PC-3 (cell line): ENCODE measurements at regions not wholly inside any gene's neighbourhood (a gene's known extent, or its start where the extent isn't known, plus 50 kb on each side); places are given as distances from the start of the nearest gene placed in this dataset.

Experiments
- ATAC-seq: fragments of 200-7000 bp; cut with Tn5 transposase; 2 replicates; pipeline ENCODE4 v1.9.1; 2020; ENCODE audit warnings: mild to moderate bottlenecking, moderate library complexity
- BruUV-seq: library from RNA; stranded (reverse); fragments of 400-500 nt; replicated peaks from 2 replicates; lab custom pipeline; 2021; lab: Mats Ljungman, UMichigan
- CTCF ChIA-PET: fragments of 300-600 bp; sonication (Branson Sonifier 250); formaldehyde crosslinking; loops from one replicate; lab custom pipeline; 2022; ENCODE audit warnings: antibody characterized with exemption; lab: Charles Lee
- POLR2A ChIA-PET: fragments of 300-600 bp; sonication (Branson Sonifier 250); formaldehyde crosslinking; loops from one replicate; lab custom pipeline; 2022; ENCODE audit warnings: antibody characterized with exemption; ENCODE audit not compliant: unreplicated experiment; lab: Charles Lee
- DNase-seq: peaks from one replicate; pipeline ENCODE4 v3.0.0-alpha.2; 2015
- H2AFZ ChIP-seq: fragments of 300-600 bp; sonication (generic); 2 replicates; pipeline ENCODE4 v1.6.0; 2016; ENCODE audit warnings: antibody characterized with exemption, low read length
- H3F3A ChIP-seq: fragments of 300-600 bp; sonication (generic); one replicate; pipeline ENCODE4 v1.6.0; 2017; ENCODE audit warnings: antibody characterized with exemption, low read length, control low read depth, mild to moderate bottlenecking; ENCODE audit not compliant: unreplicated experiment
- H3K27ac ChIP-seq: fragments of 300-600 bp; sonication (generic); 2 replicates; pipeline ENCODE4 v1.5.1; 2016; ENCODE audit warnings: mild to moderate bottlenecking, low read length
- H3K27me3 ChIP-seq: fragments of 300-600 bp; sonication (generic); 2 replicates; pipeline ENCODE4 v1.6.1; 2016; ENCODE audit warnings: low read length, mixed read lengths
- H3K36me3 ChIP-seq: fragments of 300-600 bp; sonication (generic); 2 replicates; pipeline ENCODE4 v1.6.1; 2016; ENCODE audit warnings: low read depth, mixed run types, low read length, mixed read lengths
- H3K4me1 ChIP-seq: fragments of 300-600 bp; sonication (generic); 2 replicates; pipeline ENCODE4 v1.5.1; 2016; ENCODE audit warnings: low read length; ENCODE audit not compliant: insufficient read depth
- H3K4me2 ChIP-seq: fragments of 300-600 bp; sonication (generic); 2 replicates; pipeline ENCODE4 v1.6.0; 2016; ENCODE audit warnings: low read length
- H3K4me3 ChIP-seq: fragments of 300-600 bp; sonication (generic); 2 replicates; pipeline ENCODE4 v1.5.1; 2016; ENCODE audit warnings: mild to moderate bottlenecking, low read length, mixed read lengths
- H3K79me2 ChIP-seq: fragments of 300-600 bp; sonication (generic); 2 replicates; pipeline ENCODE4 v1.6.1; 2017; ENCODE audit warnings: low read length, mixed read lengths
- H3K9ac ChIP-seq: fragments of 300-600 bp; sonication (generic); 2 replicates; pipeline ENCODE4 v1.6.0; 2016; ENCODE audit warnings: mild to moderate bottlenecking, low read length
- H3K9me2 ChIP-seq: fragments of 300-600 bp; sonication (generic); replicated peaks from 2 replicates; pipeline ENCODE4 v1.6.1; 2016; ENCODE audit warnings: mixed run types, low read length, mixed read lengths
- H3K9me3 ChIP-seq: fragments of 300-600 bp; sonication (generic); 2 replicates; pipeline ENCODE4 v1.6.1; 2016; ENCODE audit warnings: low read length, mixed read lengths
- H4K20me1 ChIP-seq: fragments of 300-600 bp; sonication (generic); 2 replicates; pipeline ENCODE4 v1.6.1; 2016; ENCODE audit warnings: low read length, mixed read lengths
- CTCF ChIP-seq: fragments of 300-600 bp; sonication (generic); conservative IDR thresholded peaks from 2 replicates; pipeline ENCODE4 v1.5.1; 2017; ENCODE audit warnings: antibody characterized with exemption, low read depth, mild to moderate bottlenecking, low read length
- EZH2 ChIP-seq: fragments of 300-600 bp; sonication (generic); IDR thresholded peaks from one replicate; pipeline ENCODE4 v1.6.1; 2017; ENCODE audit warnings: antibody characterized with exemption, mild to moderate bottlenecking, low read length; ENCODE audit not compliant: unreplicated experiment
- EZH2phosphoT487 ChIP-seq: fragments of 300-600 bp; sonication (generic); IDR thresholded peaks from 2 replicates; pipeline ENCODE4 v1.6.1; 2018; ENCODE audit warnings: mild to moderate bottlenecking, antibody characterized with exemption, low read length, borderline replicate concordance
- intact Hi-C: fragments of 100-400 bp; cut with micrococcal nuclease; formaldehyde crosslinking; loops from 2 replicates; pipeline ENCODE4 v1.9.0; 2023

- no peak for ATAC-seq
- Histone ChIP-seq H3K9me2 (no peaks in the 10 kb centered on the region), H3K4me1 (peaks cover 25% of the 10 kb centered on the region), H3K27ac (no peak overlapping the region), H4K20me1 (no peaks in the 10 kb centered on the region), H3K9me3 (no peaks in the 10 kb centered on the region), H3F3A (peaks cover 9% of the 10 kb centered on the region), H3K4me3 (no peak overlapping the region), H3K79me2 (no peaks in the 10 kb centered on the region), H3K9ac (no peak overlapping the region), H2AFZ (no peak overlapping the region), H3K4me2 (no peak overlapping the region), H3K36me3 (no peaks in the 10 kb centered on the region), H3K27me3 (no peaks in the 10 kb centered on the region)
- TF ChIP-seq CTCF = no peak
- no peak for TF ChIP-seq EZH2
- no peak for TF ChIP-seq EZH2phosphoT487
- no peak for DNase-seq
- intact Hi-C loops = no loop called here
- CTCF ChIA-PET = no interaction called here
- POLR2A ChIA-PET = no interaction called here
- BruUV-seq = no TSS peak
Observed at GRCh38 chr2:160566717-160567116, 73.1 kb upstream of the RBMS1 start.

- H3K9me2 ChIP-seq = no peaks in the 10 kb centered on the region
- no peak overlapping the region for H3K4me3 ChIP-seq
- peaks cover 2% of the 10 kb centered on the region; the same call in 1 of the 2 replicates for H3K36me3 ChIP-seq
- intact Hi-C loops = no loop called here
- ATAC-seq (no peak), DNase-seq (no peak)
- no peaks in the 10 kb centered on the region for H3K9me3 ChIP-seq
- no peak overlapping the region for H2AFZ ChIP-seq
- ChIA-PET CTCF (no interaction called here), POLR2A (no interaction called here)
- H3K79me2 ChIP-seq = no peaks in the 10 kb centered on the region
- no peaks in the 10 kb centered on the region for H4K20me1 ChIP-seq
- BruUV-seq = no TSS peak
- no peaks in the 10 kb centered on the region for H3K27me3 ChIP-seq
- no peak overlapping the region for H3K9ac ChIP-seq
- no peak overlapping the region for H3K4me2 ChIP-seq
- peaks cover 8% of the 10 kb centered on the region; the same call in 1 of the 2 replicates for H3K4me1 ChIP-seq
- H3K27ac ChIP-seq = no peak overlapping the region
- TF ChIP-seq EZH2 (no peak), EZH2phosphoT487 (no peak), CTCF (no peak)
- no peaks in the 10 kb centered on the region for H3F3A ChIP-seq
Observed at GRCh38 chr2:160568856-160569255, 75.2 kb upstream of the RBMS1 start.

GRCh38 chr2:160570376-160570775 lies 76.8 kb upstream of the RBMS1 start:
- intact Hi-C loops = no loop called here
- Histone ChIP-seq H3K4me2 (no peak overlapping the region), H3K27ac (no peak overlapping the region), H3K9me2 (no peaks in the 10 kb centered on the region), H2AFZ (no peak overlapping the region), H3K9me3 (no peaks in the 10 kb centered on the region), H4K20me1 (no peaks in the 10 kb centered on the region), H3K4me1 (peaks cover 7% of the 10 kb centered on the region; the same call in 1 of the 2 replicates), H3K36me3 (peaks cover 2% of the 10 kb centered on the region; the same call in 1 of the 2 replicates), H3K4me3 (no peak overlapping the region), H3K9ac (no peak overlapping the region), H3K27me3 (no peaks in the 10 kb centered on the region), H3F3A (no peaks in the 10 kb centered on the region), H3K79me2 (no peaks in the 10 kb centered on the region)
- no peak for DNase-seq
- no TSS peak for BruUV-seq
- no peak for TF ChIP-seq EZH2phosphoT487
- CTCF ChIA-PET = no interaction called here
- POLR2A ChIA-PET = no interaction called here
- no peak for ATAC-seq
